Hepatocyte (in vitro differentiated cells): ENCODE measurements at regions not wholly inside any gene's neighbourhood (a gene's known extent, or its start where the extent isn't known, plus 50 kb on each side); places are given as distances from the start of the nearest gene placed in this dataset.

ENCODE experiments used
- DNase-seq: peaks from one replicate; pipeline ENCODE4 v3.0.0-alpha.2; 2016; ENCODE audit warnings: low spot score
- H2AFZ ChIP-seq: fragments of 200-600 bp; sonication (generic); 2 replicates; pipeline ENCODE4 v1.6.0; 2016; ENCODE audit warnings: antibody characterized with exemption, mild to moderate bottlenecking
- H3K27ac ChIP-seq: fragments of 200-600 bp; sonication (generic); 2 replicates; pipeline ENCODE4 v1.5.1; 2016; ENCODE audit warnings: mild to moderate bottlenecking
- H3K27me3 ChIP-seq: fragments of 200-600 bp; sonication (generic); 2 replicates; pipeline ENCODE4 v1.6.1; 2016
- H3K36me3 ChIP-seq: fragments of 200-600 bp; sonication (generic); replicated peaks from 2 replicates; pipeline ENCODE4 v1.5.1; 2016; ENCODE audit warnings: low read depth; ENCODE audit not compliant: insufficient read depth
- H3K4me1 ChIP-seq: fragments of 200-600 bp; sonication (generic); 2 replicates; pipeline ENCODE4 v1.5.1; 2016; ENCODE audit warnings: mild to moderate bottlenecking, moderate library complexity; ENCODE audit not compliant: insufficient read depth
- H3K4me2 ChIP-seq: fragments of 200-600 bp; sonication (generic); 2 replicates; pipeline ENCODE4 v1.6.0; 2016
- H3K4me3 ChIP-seq: fragments of 200-600 bp; sonication (generic); 2 replicates; pipeline ENCODE4 v1.5.1; 2016; ENCODE audit warnings: mild to moderate bottlenecking
- H3K79me2 ChIP-seq: fragments of 200-600 bp; sonication (generic); 2 replicates; pipeline ENCODE4 v1.6.0; 2017; ENCODE audit warnings: mild to moderate bottlenecking
- H3K9me2 ChIP-seq: fragments of 200-600 bp; sonication (generic); replicated peaks from 2 replicates; pipeline ENCODE4 v1.6.0; 2017; ENCODE audit warnings: mild to moderate bottlenecking; ENCODE audit not compliant: insufficient read depth
- H3K9me3 ChIP-seq: fragments of 200-600 bp; sonication (generic); 2 replicates; pipeline ENCODE4 v1.5.1; 2016; ENCODE audit warnings: low read depth, mild to moderate bottlenecking
- H4K20me1 ChIP-seq: fragments of 200-600 bp; sonication (generic); 2 replicates; pipeline ENCODE4 v1.6.0; 2016; ENCODE audit warnings: mild to moderate bottlenecking; ENCODE audit not compliant: insufficient read depth, poor library complexity, severe bottlenecking
- CTCF ChIP-seq: fragments of 200-600 bp; sonication (generic); IDR thresholded peaks from 2 replicates; pipeline ENCODE4 v1.5.1; 2016; ENCODE audit warnings: antibody characterized with exemption, mild to moderate bottlenecking; ENCODE audit not compliant: poor library complexity
- EZH2 ChIP-seq: fragments of 200-600 bp; sonication (generic); IDR thresholded peaks from 2 replicates; pipeline ENCODE4 v1.6.1; 2016; ENCODE audit warnings: antibody characterized with exemption, mild to moderate bottlenecking, borderline replicate concordance
- EZH2phosphoT487 ChIP-seq: fragments of 200-600 bp; sonication (generic); IDR thresholded peaks from one replicate; pipeline ENCODE4 v1.6.1; 2018; ENCODE audit warnings: antibody characterized with exemption, mild to moderate bottlenecking, low read depth, moderate library complexity; ENCODE audit not compliant: unreplicated experiment, severe bottlenecking
- WGBS: methylation state at CpG from one replicate; pipeline ENCODE4 v1.1.6; 2016; ENCODE audit warnings: low lambda C conversion rate; ENCODE audit errors: missing lambda C conversion rate; 5-methylcytosine and 5-hydroxymethylcytosine counted together

GRCh38 chr1:9473032-9473807 lies 66.0 kb upstream of the SLC25A33 start:
- Histone ChIP-seq H3K27ac (peak overlapping the region; percentile 91), H3K27me3 (no peaks in the 10 kb centered on the region), H4K20me1 (no peaks in the 10 kb centered on the region), H3K4me1 (peaks cover 5% of the 10 kb centered on the region), H3K79me2 (no peaks in the 10 kb centered on the region), H3K4me3 (no peak overlapping the region), H3K4me2 (peak overlapping the region; percentile 43), H3K9me3 (no peaks in the 10 kb centered on the region), H3K36me3 (no peaks in the 10 kb centered on the region), H2AFZ (no peak overlapping the region), H3K9me2 (no peaks in the 10 kb centered on the region)
- TF ChIP-seq CTCF (no peak), EZH2phosphoT487 (no peak), EZH2 (no peak)
- WGBS = 38% methylated on average over 14 of the region's 14 CpGs
- peak; percentile 91 for DNase-seq

GRCh38 chr1:9475061-9475627 lies 64.1 kb upstream of the SLC25A33 start:
- Histone ChIP-seq H4K20me1 (no peaks in the 10 kb centered on the region), H3K4me1 (peaks cover 5% of the 10 kb centered on the region), H3K36me3 (no peaks in the 10 kb centered on the region), H2AFZ (no peak overlapping the region), H3K27ac (no peak overlapping the region), H3K79me2 (no peaks in the 10 kb centered on the region), H3K9me3 (no peaks in the 10 kb centered on the region), H3K27me3 (no peaks in the 10 kb centered on the region), H3K4me2 (no peak overlapping the region), H3K4me3 (no peak overlapping the region), H3K9me2 (no peaks in the 10 kb centered on the region)
- 93% methylated on average over 15 of the region's 15 CpGs for WGBS
- TF ChIP-seq CTCF = no peak
- no peak for TF ChIP-seq EZH2
- no peak for TF ChIP-seq EZH2phosphoT487
- no peak for DNase-seq

- H3K9me2 ChIP-seq = no peaks in the 10 kb centered on the region
- H2AFZ ChIP-seq = no peak overlapping the region
- H3K36me3 ChIP-seq = no peaks in the 10 kb centered on the region
- H3K4me1 ChIP-seq = peaks cover 5% of the 10 kb centered on the region
- no peaks in the 10 kb centered on the region for H4K20me1 ChIP-seq
- TF ChIP-seq EZH2phosphoT487 (no peak), EZH2 (no peak), CTCF (no peak)
- no peak overlapping the region for H3K4me2 ChIP-seq
- H3K79me2 ChIP-seq = no peaks in the 10 kb centered on the region
- WGBS = 54% methylated on average over 4 of the region's 4 CpGs
- H3K4me3 ChIP-seq = no peak overlapping the region
- peak overlapping the region; percentile 42 for H3K27ac ChIP-seq
- DNase-seq = no peak
- H3K9me3 ChIP-seq = no peaks in the 10 kb centered on the region
- no peaks in the 10 kb centered on the region for H3K27me3 ChIP-seq
Measured at GRCh38 chr1:9476790-9477463, 62.3 kb upstream of the SLC25A33 start.
